ENCODE measurements at regions not wholly inside any gene's neighbourhood (a gene's known extent, or its start where the extent isn't known, plus 50 kb on each side); places are given as distances from the start of the nearest gene placed in this dataset.
"Not testable (repeated sequence)": the region's sequence is repeated elsewhere in the genome, so short reads cannot be mapped to it uniquely, and the experiment has no call there.

DNA sequence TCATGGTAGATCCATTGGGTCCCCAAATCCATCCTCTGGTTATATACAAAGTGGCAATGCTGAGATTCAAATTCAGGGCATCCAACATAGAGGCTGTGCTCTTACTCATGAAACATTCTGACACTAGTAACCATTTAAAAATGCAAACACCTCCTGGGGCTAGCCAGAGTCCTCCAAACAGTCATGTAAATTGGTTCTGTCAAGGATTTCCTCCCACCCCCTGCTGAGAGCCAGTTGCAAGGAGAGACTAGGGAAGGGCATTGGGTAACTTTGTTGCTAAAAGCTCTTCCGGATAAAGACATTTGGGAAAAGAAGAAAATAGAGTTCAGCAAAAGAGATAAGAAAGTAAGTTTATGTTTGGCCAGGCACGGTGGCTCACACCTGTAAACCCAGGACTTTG is 58.3 kb downstream of the ART5 start:
- not testable (repeated sequence) for H3K4me3 Mint-ChIP-seq; H3K36me3 Mint-ChIP-seq; DNase-seq; H3K27ac Mint-ChIP-seq; ATAC-seq (ENCODE audit: low read depth in 2 of 2); H3K9me3 Mint-ChIP-seq
- Mint-ChIP-seq H3K4me1 (peaks cover 6 to 14% (median 6%) of the 10 kb centered on the region in 3 donors), H3K27me3 (peaks cover 39 to 57% (median 51%) of the 10 kb centered on the region in 3 donors)

DNA sequence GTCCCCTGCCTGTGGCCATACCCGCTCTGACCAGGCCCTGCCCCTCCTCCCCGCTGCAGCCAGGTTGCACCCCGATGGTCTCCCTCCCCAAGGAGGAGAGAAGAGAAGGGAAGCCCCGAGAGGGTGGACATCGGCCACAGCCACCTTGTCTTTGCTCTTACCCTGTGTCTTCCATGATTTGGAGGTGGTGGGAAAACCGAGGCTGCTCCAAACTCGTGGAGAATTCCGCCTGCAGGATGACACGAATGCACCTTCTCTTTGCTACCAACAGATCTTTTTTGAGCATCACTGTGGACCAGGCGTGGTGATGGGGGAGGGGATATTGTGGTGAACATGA is 60.4 kb downstream of the ART5 start:
- peak overlapping the region in 7 of 8 donors; percentile 52 to 79 (median 73) for H3K4me3 Mint-ChIP-seq
- peak overlapping the region in 3 of 6 donors; percentile 73 to 89 (median 79) for H3K27ac Mint-ChIP-seq
- peaks cover 6 to 14% (median 6%) of the 10 kb centered on the region in 3 donors for H3K4me1 Mint-ChIP-seq
- peaks cover 34 to 52% (median 50%) of the 10 kb centered on the region in 3 donors for H3K27me3 Mint-ChIP-seq
- ATAC-seq (ENCODE audit: low read depth in 2 of 2); H3K9me3 Mint-ChIP-seq; DNase-seq; H3K36me3 Mint-ChIP-seq: not testable (repeated sequence)

DNA sequence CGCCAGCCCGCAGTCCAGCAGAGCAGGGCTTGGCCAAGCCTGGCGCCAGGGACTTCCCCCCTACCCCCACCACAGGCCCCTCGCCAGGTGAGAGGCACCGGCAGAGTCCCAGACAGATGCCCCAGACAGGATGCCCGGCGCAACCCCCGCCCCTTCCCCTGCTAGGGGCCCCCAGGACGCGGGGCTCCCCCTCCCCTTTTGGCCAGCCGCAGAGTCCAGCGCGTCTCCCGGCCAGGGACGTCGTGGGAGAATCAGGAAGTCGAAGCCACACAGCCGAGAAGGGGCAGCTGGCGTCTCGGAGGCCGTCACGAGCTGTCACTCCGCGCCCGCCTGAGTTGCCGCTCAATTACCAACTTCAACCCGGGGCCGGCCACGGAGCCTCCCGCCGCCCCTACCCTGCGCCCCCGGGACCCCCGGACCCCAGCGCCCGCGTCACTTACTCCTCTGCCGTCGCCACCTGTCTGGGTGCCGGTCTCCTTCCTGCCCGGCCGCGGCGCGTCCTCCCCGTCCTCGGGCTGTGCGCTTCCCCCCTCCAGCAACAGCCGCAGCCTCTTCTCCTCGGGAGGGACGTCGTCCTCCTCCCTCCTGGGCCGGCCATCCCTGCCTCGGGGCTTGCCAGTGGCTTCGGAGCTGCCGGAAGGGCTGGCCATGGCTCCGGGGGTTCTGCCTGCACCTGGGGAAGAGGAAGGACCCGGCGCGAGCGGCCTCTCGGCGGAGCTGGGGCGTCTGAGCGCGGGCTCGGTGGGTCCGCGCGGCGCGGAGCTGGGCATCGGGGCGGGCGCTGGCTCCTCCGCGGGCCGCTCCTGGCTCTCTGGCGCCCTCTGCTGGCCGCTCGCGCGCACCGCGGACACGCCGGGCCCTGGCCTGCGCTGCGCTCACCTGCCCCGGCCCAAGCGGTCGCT is 61.1 kb downstream of the ART5 start:
- H3K9me3 Mint-ChIP-seq, H3K36me3 Mint-ChIP-seq: not testable (repeated sequence)
- Mint-ChIP-seq H3K27ac (peak overlapping the region in 1 of 6 donors; percentile 73), H3K4me1 (peaks cover 6 to 14% (median 6%) of the 10 kb centered on the region in 3 donors), H3K27me3 (peaks cover 33 to 58% (median 53%) of the 10 kb centered on the region in 3 donors), H3K4me3 (peak overlapping the region in 7 of 8 donors; percentile 37 to 88 (median 66))
- DNase-seq = peak; percentile 52
- peak in 1 of 2 donors; percentile 39 for ATAC-seq (ENCODE audit: low read depth in 2 of 2)

DNA sequence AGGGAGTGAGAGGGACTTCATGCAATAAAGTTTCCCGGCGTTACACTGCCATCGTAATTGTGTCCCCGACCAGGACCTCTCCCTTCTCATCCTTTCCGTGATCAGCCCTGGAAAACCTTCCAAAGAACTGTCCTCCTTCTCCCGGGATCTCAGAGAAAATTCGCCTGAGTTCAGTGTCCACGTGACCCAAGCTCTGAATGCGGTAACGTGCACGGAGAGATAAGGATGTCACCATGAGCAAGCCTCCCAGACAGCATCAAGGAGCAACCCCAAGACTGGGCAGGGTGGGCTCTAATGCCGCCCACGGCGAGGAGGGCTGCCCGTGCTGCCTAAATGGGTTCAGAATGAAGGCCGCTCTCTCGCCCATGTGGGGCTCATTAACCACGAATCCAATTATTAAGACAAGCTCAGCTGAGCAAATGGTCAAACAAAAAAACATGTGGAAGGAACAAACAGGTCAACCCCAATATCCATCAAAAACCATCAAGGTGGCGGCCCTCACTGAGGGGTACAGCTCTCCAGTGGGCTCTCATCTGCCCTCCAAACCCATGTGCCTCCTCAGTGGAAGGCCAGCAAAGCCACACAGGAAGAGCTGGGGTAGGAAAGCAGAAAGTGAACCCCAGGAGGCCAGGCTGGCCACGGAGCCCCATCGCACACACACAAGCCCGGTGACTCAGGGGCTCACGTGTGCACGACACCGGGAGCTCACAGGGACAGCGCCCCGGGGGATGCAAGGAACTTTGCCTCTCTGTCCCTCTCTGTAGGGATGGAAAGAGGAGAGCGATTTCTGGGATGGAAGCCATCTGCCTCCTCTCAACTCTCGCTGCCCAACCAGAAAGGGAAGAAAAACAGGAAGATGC is 62.0 kb downstream of the ART5 start:
- H3K36me3 Mint-ChIP-seq; H3K9me3 Mint-ChIP-seq; ATAC-seq (ENCODE audit: low read depth in 2 of 2); DNase-seq: not testable (repeated sequence)
- Mint-ChIP-seq H3K4me3 (peak overlapping the region in 7 of 8 donors; percentile 38 to 81 (median 70)), H3K27ac (peak overlapping the region in 1 of 6 donors; percentile 83), H3K4me1 (peaks cover 6 to 14% (median 6%) of the 10 kb centered on the region in 3 donors), H3K27me3 (peaks cover 33 to 58% (median 50%) of the 10 kb centered on the region in 3 donors)

DNA sequence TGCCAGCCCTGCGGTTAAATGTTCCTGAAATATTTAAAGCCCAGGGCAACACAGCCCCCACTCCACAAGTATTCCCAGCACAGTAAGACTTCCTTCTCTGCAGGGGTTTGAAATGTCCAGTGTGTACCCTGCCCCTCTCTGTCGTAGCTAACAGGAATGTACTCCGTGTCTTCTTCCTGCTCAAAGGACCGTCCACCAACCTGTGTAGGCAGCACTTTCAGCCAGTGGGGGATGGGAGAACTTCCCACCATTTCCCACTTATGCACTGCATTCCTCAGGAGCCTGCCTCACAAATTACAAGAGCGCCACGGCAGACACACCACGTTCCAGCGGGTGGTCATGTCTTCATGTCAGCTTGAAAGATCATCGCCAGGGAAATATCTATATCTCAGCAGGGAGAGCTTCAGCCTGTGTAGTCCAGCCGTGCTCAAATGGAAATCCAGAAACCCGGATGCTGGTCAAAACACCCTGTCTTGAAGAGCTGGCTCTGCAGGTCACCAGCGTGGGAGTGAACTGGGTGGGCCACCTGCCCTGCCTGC is 65.7 kb downstream of the ART5 start:
- not testable (repeated sequence) for H3K4me1 Mint-ChIP-seq; H3K27ac Mint-ChIP-seq; H3K4me3 Mint-ChIP-seq; H3K36me3 Mint-ChIP-seq; H3K9me3 Mint-ChIP-seq; DNase-seq; ATAC-seq (ENCODE audit: low read depth in 2 of 2)
- H3K27me3 Mint-ChIP-seq = peaks cover 11 to 29% (median 20%) of the 10 kb centered on the region in 3 donors

DNA sequence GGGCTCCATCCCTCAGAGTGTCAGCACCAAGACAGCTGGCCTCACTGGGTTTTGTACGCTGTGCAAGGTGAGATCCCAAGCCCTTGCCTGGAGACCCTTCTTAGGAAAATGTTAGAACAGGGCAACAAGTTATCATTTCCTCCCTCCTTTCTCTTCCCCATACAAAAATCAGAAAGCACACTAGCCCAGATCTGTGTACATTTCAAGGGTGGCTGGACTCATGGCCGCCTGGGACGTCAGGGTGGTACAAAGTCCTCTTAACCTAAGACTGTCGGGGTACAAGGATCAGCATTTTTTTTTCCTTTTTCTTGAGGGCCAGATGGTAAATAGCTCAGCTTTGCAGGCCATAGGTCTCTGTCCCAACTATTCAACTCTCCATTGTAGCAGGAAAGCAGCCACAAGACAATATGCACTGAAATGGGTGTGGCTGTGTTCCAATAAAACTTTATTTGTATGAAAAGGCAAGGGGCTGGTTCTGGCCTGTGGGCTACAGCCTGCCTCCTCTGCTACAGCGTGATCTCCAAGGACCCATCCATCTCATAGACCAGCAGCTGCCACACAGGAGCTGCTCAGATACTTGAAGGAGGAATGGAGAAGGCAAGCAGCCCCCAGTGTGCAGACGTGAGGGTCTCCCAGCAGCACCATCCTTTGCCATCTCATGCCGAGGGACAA is 68.7 kb downstream of the ART5 start:
- not testable (repeated sequence) for H3K4me1 Mint-ChIP-seq; DNase-seq; H3K36me3 Mint-ChIP-seq; ATAC-seq (ENCODE audit: low read depth in 2 of 2); H3K4me3 Mint-ChIP-seq; H3K27ac Mint-ChIP-seq; H3K9me3 Mint-ChIP-seq
- H3K27me3 Mint-ChIP-seq = peaks cover 4 to 12% (median 12%) of the 10 kb centered on the region in 3 donors

DNA sequence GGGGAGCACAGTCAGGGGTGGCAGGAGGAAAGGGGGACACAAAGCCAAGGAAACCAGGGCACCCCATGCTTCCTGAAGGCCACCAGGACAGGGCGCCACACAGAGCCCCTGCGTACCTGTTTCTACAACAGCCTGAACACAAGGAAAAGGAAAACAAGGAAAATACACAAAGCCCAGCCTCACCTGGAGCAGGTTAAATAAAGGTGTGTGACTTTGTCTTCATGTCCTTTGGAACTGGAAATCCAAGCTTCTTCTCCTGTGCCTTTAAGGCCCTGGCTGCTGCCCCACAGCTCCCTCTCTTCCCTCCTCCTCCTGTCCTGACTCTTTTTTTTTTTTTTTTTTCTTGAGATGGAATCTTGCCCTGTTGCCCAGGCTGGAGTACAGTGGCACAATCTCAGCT is 70.0 kb downstream of the ART5 start:
- not testable (repeated sequence) for H3K27ac Mint-ChIP-seq; DNase-seq; H3K9me3 Mint-ChIP-seq; H3K4me3 Mint-ChIP-seq; H3K36me3 Mint-ChIP-seq; H3K4me1 Mint-ChIP-seq; ATAC-seq (ENCODE audit: low read depth in 2 of 2)
- H3K27me3 Mint-ChIP-seq = peaks cover 4 to 12% (median 12%) of the 10 kb centered on the region in 3 donors

DNA sequence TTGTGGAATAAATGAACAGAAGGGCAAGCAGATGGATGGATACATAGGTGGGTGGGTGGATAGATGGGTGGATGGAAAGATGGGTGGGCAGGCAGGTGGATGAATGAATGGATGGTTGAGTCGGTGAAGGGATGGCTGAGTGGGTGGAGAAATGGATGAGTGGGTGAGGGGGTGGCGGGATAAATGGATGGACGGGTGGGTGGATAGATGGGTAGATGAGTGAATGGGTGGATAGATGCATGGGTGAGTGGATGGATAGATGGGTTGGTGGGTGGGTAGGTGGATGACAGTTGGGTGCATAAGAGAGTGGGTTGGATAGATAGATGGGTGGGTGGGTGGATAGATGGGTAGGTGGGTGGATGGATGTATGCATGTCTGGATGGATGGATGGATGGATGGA is 76.0 kb downstream of the ART5 start:
- not testable (repeated sequence) for DNase-seq; H3K4me1 Mint-ChIP-seq; ATAC-seq (ENCODE audit: low read depth in 2 of 2); H3K4me3 Mint-ChIP-seq; H3K27ac Mint-ChIP-seq; H3K36me3 Mint-ChIP-seq; H3K9me3 Mint-ChIP-seq
- H3K27me3 Mint-ChIP-seq = peaks cover 0 to 17% (median 5%) of the 10 kb centered on the region in 3 donors

DNA sequence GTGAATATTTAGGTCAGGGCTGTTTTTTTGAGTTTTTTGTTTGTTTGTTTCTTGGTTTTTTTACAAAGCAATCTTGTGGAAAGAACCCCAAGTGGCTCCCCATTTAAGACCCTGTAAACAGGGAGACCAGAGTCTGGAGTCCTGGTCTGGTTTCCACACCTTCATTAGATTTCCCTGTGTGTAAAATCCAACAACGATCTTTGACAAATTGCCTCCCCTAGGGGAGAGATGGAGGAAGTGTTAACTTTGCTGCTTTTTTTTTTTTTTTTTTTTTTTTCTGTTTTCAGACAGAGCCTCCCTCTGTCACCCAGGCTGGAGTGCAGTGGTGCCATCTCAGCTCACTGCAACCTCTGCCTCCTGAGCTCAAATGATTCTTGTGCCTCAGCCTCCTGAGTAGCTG is 77.4 kb downstream of the ART5 start:
- H3K9me3 Mint-ChIP-seq; H3K27ac Mint-ChIP-seq; H3K36me3 Mint-ChIP-seq; H3K4me3 Mint-ChIP-seq; ATAC-seq (ENCODE audit: low read depth in 2 of 2); DNase-seq; H3K4me1 Mint-ChIP-seq: not testable (repeated sequence)
- H3K27me3 Mint-ChIP-seq = peaks cover 0 to 18% (median 5%) of the 10 kb centered on the region in 3 donors

DNA sequence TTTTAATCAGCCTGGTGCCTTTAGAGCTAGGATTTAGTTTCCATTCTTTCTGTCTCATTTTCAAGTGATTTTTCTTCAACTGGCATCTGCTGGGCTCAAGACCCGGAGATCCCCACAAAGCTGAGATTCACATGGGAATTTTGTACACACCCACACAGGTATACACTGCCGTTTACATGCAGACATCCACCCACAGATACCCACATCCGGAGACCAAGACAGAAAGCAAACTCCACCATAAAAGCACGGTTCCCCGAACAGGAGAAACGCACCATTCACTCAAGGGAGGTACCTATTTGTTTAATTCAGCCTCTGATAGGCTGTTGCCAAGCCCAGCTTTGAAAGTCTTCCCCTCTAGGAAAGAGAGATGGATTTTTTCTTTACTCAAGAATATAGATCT is 87.2 kb downstream of the ART5 start:
- H3K4me3 Mint-ChIP-seq; ATAC-seq (ENCODE audit: low read depth in 2 of 2); H3K36me3 Mint-ChIP-seq; DNase-seq; H3K9me3 Mint-ChIP-seq; H3K4me1 Mint-ChIP-seq: not testable (repeated sequence)
- Mint-ChIP-seq H3K27ac (peak overlapping the region in 1 of 6 donors; percentile 5), H3K27me3 (peaks cover 16 to 24% (median 21%) of the 10 kb centered on the region in 3 donors)

DNA sequence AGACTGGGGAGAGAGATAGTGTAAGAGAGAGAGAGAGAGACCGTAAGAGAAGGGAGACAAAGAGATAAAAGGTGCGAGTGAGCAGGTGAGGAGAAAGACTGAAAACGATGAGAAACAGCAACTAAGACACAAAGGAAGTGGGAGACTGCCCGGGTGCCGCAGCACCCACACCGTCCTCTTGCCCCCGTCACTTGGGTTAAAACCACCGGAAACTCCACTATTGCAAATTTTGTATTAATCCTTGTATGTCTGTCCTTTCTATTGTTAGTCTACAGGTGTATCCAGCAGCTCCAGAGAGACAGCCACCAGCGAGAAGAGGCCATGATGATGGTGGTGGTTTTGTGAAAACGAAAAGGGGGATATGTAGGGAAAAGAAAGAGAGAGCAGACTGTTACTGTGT is 96.8 kb downstream of the ART5 start:
- ATAC-seq (ENCODE audit: low read depth in 2 of 2); H3K4me1 Mint-ChIP-seq; H3K9me3 Mint-ChIP-seq; DNase-seq; H3K4me3 Mint-ChIP-seq; H3K36me3 Mint-ChIP-seq; H3K27ac Mint-ChIP-seq: not testable (repeated sequence)
- peaks cover 18 to 19% (median 19%) of the 10 kb centered on the region in 3 donors for H3K27me3 Mint-ChIP-seq

DNA sequence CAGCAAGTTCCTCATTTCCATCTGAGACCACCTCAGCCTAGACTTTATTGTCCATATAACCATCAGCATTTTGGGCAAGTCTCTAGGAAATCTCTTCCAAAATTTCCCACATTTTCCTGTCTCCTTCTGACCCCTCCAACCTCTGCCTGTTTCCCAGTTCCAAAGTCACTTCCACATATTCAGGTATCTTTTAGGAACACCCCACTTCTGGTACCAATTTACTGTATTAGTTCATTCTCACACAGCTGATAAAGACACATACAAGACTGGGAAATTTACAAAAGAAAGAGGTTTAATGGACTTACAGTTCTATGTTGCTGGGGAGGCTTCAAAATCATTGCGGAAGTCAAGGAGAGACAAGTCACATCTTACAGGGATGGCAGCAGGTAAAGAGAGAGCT is 103.6 kb downstream of the ART5 start:
- not testable (repeated sequence) for H3K27ac Mint-ChIP-seq; H3K4me3 Mint-ChIP-seq; H3K4me1 Mint-ChIP-seq; DNase-seq; ATAC-seq (ENCODE audit: low read depth in 2 of 2)
- peaks cover 14 to 24% of the 10 kb centered on the region in 2 donors for H3K36me3 Mint-ChIP-seq
- H3K9me3 Mint-ChIP-seq = peaks cover 9 to 54% (median 31%) of the 10 kb centered on the region in 7 donors
- peaks cover 4 to 36% (median 18%) of the 10 kb centered on the region in 3 donors for H3K27me3 Mint-ChIP-seq

DNA sequence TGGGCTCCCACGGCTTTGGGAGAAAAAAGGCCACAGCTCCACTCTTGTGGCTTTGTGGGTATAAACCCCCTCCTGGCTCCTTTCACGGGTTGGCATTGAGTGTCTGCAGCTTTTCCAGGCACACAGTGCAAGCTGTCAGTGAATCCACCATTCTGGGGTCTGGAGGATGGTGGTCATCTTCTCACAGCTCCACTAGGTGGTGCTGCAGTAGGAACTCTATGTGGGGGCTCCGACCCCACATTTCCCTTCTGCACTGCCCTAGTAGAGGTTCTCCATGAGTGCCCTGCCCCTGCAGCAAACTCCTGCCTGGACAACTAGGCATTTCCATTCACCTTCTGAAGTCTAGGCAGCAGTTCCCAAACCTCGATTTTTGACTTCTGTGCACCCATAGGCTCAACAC is 104.5 kb downstream of the ART5 start:
- H3K4me3 Mint-ChIP-seq; ATAC-seq (ENCODE audit: low read depth in 2 of 2); H3K4me1 Mint-ChIP-seq; DNase-seq; H3K27ac Mint-ChIP-seq: not testable (repeated sequence)
- Mint-ChIP-seq H3K27me3 (peaks cover 7 to 36% (median 18%) of the 10 kb centered on the region in 3 donors), H3K36me3 (peaks cover 14 to 24% of the 10 kb centered on the region in 2 donors), H3K9me3 (peaks cover 9 to 54% (median 31%) of the 10 kb centered on the region in 7 donors)

Measured in naive B cell (primary cell).